ENCODE measurements at regions not wholly inside any gene's neighbourhood (a gene's known extent, or its start where the extent isn't known, plus 50 kb on each side); places are given as distances from the start of the nearest gene placed in this dataset.

DNA sequence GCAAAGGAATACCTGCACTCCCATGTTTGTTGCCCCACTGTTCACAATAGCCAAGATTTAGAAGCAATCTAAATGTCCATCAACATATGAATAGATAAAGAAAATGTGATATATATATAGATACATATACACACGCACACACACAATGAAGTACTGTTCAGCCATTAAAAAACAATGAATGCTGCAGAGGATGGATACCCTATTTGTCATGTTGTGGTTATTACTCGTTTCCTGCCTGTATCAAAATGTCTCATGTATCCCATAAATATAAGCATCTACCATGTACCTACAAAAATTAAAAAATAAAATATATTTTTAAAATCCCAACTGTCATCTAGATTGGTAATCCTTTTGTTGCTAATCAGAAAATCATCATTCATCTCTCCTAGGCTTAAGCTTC is 634.8 kb upstream of the ADGRL2 start:
- TF ChIP-seq, protein P1, sequence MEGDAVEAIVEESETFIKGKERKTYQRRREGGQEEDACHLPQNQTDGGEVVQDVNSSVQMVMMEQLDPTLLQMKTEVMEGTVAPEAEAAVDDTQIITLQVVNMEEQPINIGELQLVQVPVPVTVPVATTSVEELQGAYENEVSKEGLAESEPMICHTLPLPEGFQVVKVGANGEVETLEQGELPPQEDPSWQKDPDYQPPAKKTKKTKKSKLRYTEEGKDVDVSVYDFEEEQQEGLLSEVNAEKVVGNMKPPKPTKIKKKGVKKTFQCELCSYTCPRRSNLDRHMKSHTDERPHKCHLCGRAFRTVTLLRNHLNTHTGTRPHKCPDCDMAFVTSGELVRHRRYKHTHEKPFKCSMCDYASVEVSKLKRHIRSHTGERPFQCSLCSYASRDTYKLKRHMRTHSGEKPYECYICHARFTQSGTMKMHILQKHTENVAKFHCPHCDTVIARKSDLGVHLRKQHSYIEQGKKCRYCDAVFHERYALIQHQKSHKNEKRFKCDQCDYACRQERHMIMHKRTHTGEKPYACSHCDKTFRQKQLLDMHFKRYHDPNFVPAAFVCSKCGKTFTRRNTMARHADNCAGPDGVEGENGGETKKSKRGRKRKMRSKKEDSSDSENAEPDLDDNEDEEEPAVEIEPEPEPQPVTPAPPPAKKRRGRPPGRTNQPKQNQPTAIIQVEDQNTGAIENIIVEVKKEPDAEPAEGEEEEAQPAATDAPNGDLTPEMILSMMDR (IDR thresholded peaks at IDR 0.05; ENCODE audit: low read depth, low read length, missing control alignments) = no peak
- H3K4me3 ChIP-seq (replicated peaks; ENCODE audit: low read depth, low read length) = no peak overlapping the region
- no peak for DNase-seq (ENCODE audit: extremely low read depth, low read depth)

DNA sequence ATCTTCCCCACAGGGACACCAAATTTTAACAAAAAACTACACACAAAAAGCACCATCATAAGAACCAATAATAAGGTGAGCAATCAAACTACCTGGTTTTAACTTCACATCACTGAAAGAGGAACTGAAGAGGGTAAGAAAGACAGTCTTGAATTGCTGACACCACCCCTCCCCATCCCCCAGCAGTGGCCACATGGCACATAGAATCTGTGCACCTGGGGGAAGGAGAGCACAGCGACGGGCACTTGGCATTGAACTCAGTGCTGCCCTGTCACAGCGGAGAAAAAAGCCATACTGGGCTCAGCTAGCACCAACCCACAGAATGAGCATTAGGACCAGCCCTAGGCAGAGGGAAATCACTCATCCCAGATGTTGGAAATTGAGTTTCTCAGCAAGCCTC is 640.0 kb upstream of the ADGRL2 start:
- TF ChIP-seq, protein P1 (IDR thresholded peaks at IDR 0.05; ENCODE audit: low read depth, low read length, missing control alignments) = no peak
- DNase-seq (ENCODE audit: extremely low read depth, low read depth) = no peak

DNA sequence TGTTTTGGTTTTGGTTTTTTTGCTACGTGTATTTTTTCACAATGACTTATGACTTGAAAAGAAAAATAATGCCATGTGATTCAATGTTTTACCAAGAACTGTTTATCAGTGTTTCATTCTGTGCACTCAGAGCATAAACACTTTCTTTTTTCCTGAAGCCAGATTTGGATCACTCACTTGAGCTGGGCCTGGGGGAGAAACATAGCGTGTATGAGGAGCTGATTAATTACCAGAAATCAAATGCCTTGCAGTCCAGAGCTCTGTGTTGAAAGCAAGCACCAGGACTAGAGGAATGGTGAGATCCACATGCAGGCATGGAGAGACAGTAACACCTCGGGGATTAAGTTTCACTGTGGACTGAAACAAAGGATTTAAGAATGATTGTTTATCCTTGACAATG is 642.1 kb upstream of the ADGRL2 start:
- no peak for DNase-seq (ENCODE audit: extremely low read depth, low read depth)
- H3K4me3 ChIP-seq (replicated peaks; ENCODE audit: low read depth, low read length) = no peak overlapping the region

More for the DNA sequence above, 640.0 kb upstream of the ADGRL2 start:
- no peak overlapping the region for H3K4me3 ChIP-seq (replicated peaks; ENCODE audit: low read depth, low read length)

DNA sequence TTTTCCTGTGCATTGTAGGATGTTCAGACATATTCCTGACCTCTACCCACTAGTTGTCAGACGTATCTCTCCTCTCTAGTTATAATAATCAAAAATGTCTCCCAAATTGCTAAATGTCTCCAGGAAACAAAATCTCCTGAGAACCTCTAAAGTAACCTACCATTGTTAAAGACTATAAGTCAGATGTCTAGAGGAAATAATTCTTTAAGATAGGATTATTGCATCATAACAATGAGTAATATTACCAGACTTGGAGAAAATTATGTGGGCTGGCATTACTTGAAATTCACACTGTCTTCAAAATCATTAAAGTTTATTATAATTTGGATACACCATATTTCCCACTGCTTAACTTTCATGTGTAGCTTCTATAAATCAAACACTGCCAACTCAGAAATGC is 643.0 kb upstream of the ADGRL2 start:
- H3K4me3 ChIP-seq (replicated peaks; ENCODE audit: low read depth, low read length) = no peak overlapping the region
- no peak for DNase-seq (ENCODE audit: extremely low read depth, low read depth)
- TF ChIP-seq, protein P1 (IDR thresholded peaks at IDR 0.05; ENCODE audit: low read depth, low read length, missing control alignments) = no peak

More for the DNA sequence above, 642.1 kb upstream of the ADGRL2 start:
- TF ChIP-seq, protein P1 (IDR thresholded peaks at IDR 0.05; ENCODE audit: low read depth, low read length, missing control alignments) = no peak

- TF ChIP-seq, protein P1 (IDR thresholded peaks at IDR 0.05; ENCODE audit: low read depth, low read length, missing control alignments) = no peak
- no peak overlapping the region for H3K4me3 ChIP-seq (replicated peaks; ENCODE audit: low read depth, low read length)
- DNase-seq (ENCODE audit: extremely low read depth, low read depth) = no peak
Measured at GRCh38 chr1:81156887-81157286, 643.8 kb upstream of the ADGRL2 start.

GRCh38 chr1:81155131-81155530 is 645.6 kb upstream of the ADGRL2 start:
- H3K4me3 ChIP-seq (replicated peaks; ENCODE audit: low read depth, low read length) = no peak overlapping the region
- TF ChIP-seq, protein P1 (IDR thresholded peaks at IDR 0.05; ENCODE audit: low read depth, low read length, missing control alignments) = no peak
- DNase-seq (ENCODE audit: extremely low read depth, low read depth) = no peak

GRCh38 chr1:81151206-81151605 is 649.5 kb upstream of the ADGRL2 start:
- TF ChIP-seq, protein P1 (IDR thresholded peaks at IDR 0.05; ENCODE audit: low read depth, low read length, missing control alignments) = no peak
- H3K4me3 ChIP-seq (replicated peaks; ENCODE audit: low read depth, low read length) = no peak overlapping the region

More at GRCh38 chr1:81151206-81151605, 649.5 kb upstream of the ADGRL2 start:
- DNase-seq (ENCODE audit: extremely low read depth, low read depth) = no peak
